Colonic mucosa (tissue), 4 donors: ENCODE measurements at regions not wholly inside any gene's neighbourhood (a gene's known extent, or its start where the extent isn't known, plus 50 kb on each side); places are given as distances from the start of the nearest gene placed in this dataset.

ENCODE experiments used
- DNase-seq: peaks from one replicate; pipeline ENCODE4 v3.0.0-alpha.2; 2020
- H3K27ac ChIP-seq: fragments of 200-600 bp; one replicate; pipeline ENCODE4 v1.8.0; 2021
- H3K27me3 ChIP-seq: fragments of 200-600 bp; one replicate; pipeline ENCODE4 v1.8.0; 2021
- H3K36me3 ChIP-seq: fragments of 200-600 bp; one replicate; pipeline ENCODE4 v1.8.0; 2021
- H3K4me1 ChIP-seq: fragments of 200-600 bp; one replicate; pipeline ENCODE4 v1.8.0; 2021; ENCODE audit warnings: mild to moderate bottlenecking
- H3K4me3 ChIP-seq: fragments of 200-600 bp; one replicate; pipeline ENCODE4 v1.8.0; 2021
- H3K9ac ChIP-seq, 2 donors: one replicate each; pipeline ENCODE4 v1.7.0; 2013; ENCODE audit warnings: control low read depth in 2 of 2, low read depth in 2 of 2, low read length in 2 of 2
- H3K9me3 ChIP-seq: fragments of 200-600 bp; one replicate; pipeline ENCODE4 v1.8.0; 2021
- CTCF ChIP-seq: fragments of 200-600 bp; IDR thresholded peaks from one replicate; pipeline ENCODE4 v1.8.0; 2022; ENCODE audit warnings: antibody characterized with exemption, mild to moderate bottlenecking
- intact Hi-C: fragments of 100-400 bp; cut with DNase I; formaldehyde crosslinking; loops from one replicate; pipeline ENCODE4 v1.14.1; 2022
- donor health status: healthy.
- donor health status: DM: no; HTN: no; CAD: no.
- donor health status: DM: no; HTN: no; CAD: no.

- intact Hi-C loops: no loop called here
- Histone ChIP-seq H3K36me3 (no peaks in the 10 kb centered on the region), H3K27ac (no peak overlapping the region), H3K27me3 (no peaks in the 10 kb centered on the region), H3K4me3 (no peak overlapping the region), H3K9me3 (no peaks in the 10 kb centered on the region), H3K9ac (no peak overlapping the region), H3K4me1 (no peaks in the 10 kb centered on the region)
- no peak for DNase-seq
- TF ChIP-seq CTCF: no peak
These were observed 158.9 kb downstream of the TTC32 start for GRCh38 chr2:19742872-19743271.

- Histone ChIP-seq H3K27ac (no peak overlapping the region), H3K9ac (no peak overlapping the region), H3K4me3 (no peak overlapping the region), H3K9me3 (no peaks in the 10 kb centered on the region), H3K27me3 (no peaks in the 10 kb centered on the region), H3K36me3 (no peaks in the 10 kb centered on the region), H3K4me1 (no peaks in the 10 kb centered on the region)
- no peak for DNase-seq
- intact Hi-C loops: no loop called here
- TF ChIP-seq CTCF: no peak
These were observed 162.5 kb downstream of the TTC32 start for GRCh38 chr2:19739256-19739655.

GRCh38 chr2:19738707-19739106 lies 163.1 kb downstream of the TTC32 start:
- Histone ChIP-seq H3K9me3 (no peaks in the 10 kb centered on the region), H3K36me3 (no peaks in the 10 kb centered on the region), H3K27me3 (no peaks in the 10 kb centered on the region), H3K4me3 (no peak overlapping the region), H3K4me1 (no peaks in the 10 kb centered on the region), H3K27ac (no peak overlapping the region), H3K9ac (no peak overlapping the region)
- intact Hi-C loops: no loop called here
- TF ChIP-seq CTCF: no peak
- DNase-seq: peak; percentile 29

GRCh38 chr2:19736191-19736831 lies 165.5 kb downstream of the TTC32 start:
- intact Hi-C loops: no loop called here
- Histone ChIP-seq H3K9me3 (no peaks in the 10 kb centered on the region), H3K36me3 (no peaks in the 10 kb centered on the region), H3K4me3 (no peak overlapping the region), H3K27me3 (no peaks in the 10 kb centered on the region), H3K9ac (no peak overlapping the region), H3K4me1 (no peaks in the 10 kb centered on the region), H3K27ac (no peak overlapping the region)
- no peak for TF ChIP-seq CTCF
- DNase-seq: no peak

- Histone ChIP-seq H3K36me3 (no peaks in the 10 kb centered on the region), H3K27me3 (no peaks in the 10 kb centered on the region), H3K27ac (peak overlapping the region; percentile 27), H3K4me3 (no peak overlapping the region), H3K9me3 (no peaks in the 10 kb centered on the region), H3K9ac (no peak overlapping the region), H3K4me1 (no peaks in the 10 kb centered on the region)
- DNase-seq: no peak
- intact Hi-C loops: no loop called here
- TF ChIP-seq CTCF: no peak
These were observed 167.8 kb downstream of the TTC32 start for GRCh38 chr2:19733951-19734425.
